Gastroesophageal sphincter (tissue), 4 donors: ENCODE measurements at regions not wholly inside any gene's neighbourhood (a gene's known extent, or its start where the extent isn't known, plus 50 kb on each side); places are given as distances from the start of the nearest gene placed in this dataset.

Experiments
- ATAC-seq: fragments of 150-250 bp; one replicate; pipeline ENCODE4 v1.9.1; 2016; ENCODE audit warnings: mild to moderate bottlenecking, moderate library complexity
- H3K27ac ChIP-seq, 4 donors: fragments of 200-600 bp; sonication (generic) in 3 of 4; 1 replicate in 3 of 4; 2 replicates in 1 of 4; pipeline ENCODE4 v1.5.1; 2016 to 2019
- H3K27me3 ChIP-seq: fragments of 200-600 bp; sonication (generic); one replicate; pipeline ENCODE4 v1.5.1; 2019
- H3K36me3 ChIP-seq, 2 donors: fragments of 200-600 bp; sonication (generic); one replicate each; pipeline ENCODE4 v1.5.1; 2019; ENCODE audit warnings: control low read depth in 1 of 2
- H3K4me1 ChIP-seq, 3 donors: fragments of 200-600 bp; sonication (generic); 1 replicate in 2 of 3; 2 replicates in 1 of 3; pipeline ENCODE4 v1.5.1; 2016 to 2019; ENCODE audit warnings: control low read depth in 2 of 3
- H3K4me3 ChIP-seq, 2 donors: fragments of 200-600 bp; sonication (generic); one replicate each; pipeline ENCODE4 v1.5.1; 2019; ENCODE audit warnings: mild to moderate bottlenecking in 1 of 2, moderate library complexity in 1 of 2
- H3K9me3 ChIP-seq, 3 donors: fragments of 200-600 bp; sonication (generic); one replicate each; pipeline ENCODE4 v1.5.1; 2017 to 2019; ENCODE audit warnings: control low read depth in 2 of 3
- EP300 ChIP-seq: sonication (generic); formaldehyde crosslinking; IDR thresholded peaks from one replicate; pipeline ENCODE4 v1.6.1; 2017; ENCODE audit warnings: antibody characterized with exemption, mild to moderate bottlenecking
- POLR2A ChIP-seq, 2 donors: fragments of 450-650 bp; IDR thresholded peaks; one replicate each; pipeline ENCODE4 v1.6.1; 2017; ENCODE audit warnings: antibody characterized with exemption in 2 of 2, mild to moderate bottlenecking in 2 of 2, moderate library complexity in 1 of 2
- POLR2AphosphoS5 ChIP-seq: sonication (generic); formaldehyde crosslinking; IDR thresholded peaks from one replicate; pipeline ENCODE4 v1.6.1; 2017; ENCODE audit warnings: antibody characterized with exemption
- WGBS, 2 donors: methylation state at CpG; one replicate each; pipeline ENCODE4 v1.1.5; 2018; ENCODE audit warnings: low coverage in 1 of 2; 5-methylcytosine and 5-hydroxymethylcytosine counted together
- TF ChIP-seq, protein P1 (sequence below), 4 experiments: fragments of 200-600 bp in 2 of 4; fragments of 450-650 bp in 2 of 4; sonication (generic) in 1 of 4; IDR thresholded peaks; one replicate each; pipeline ENCODE4 v1.5.1; 2017 to 2019; ENCODE audit warnings: antibody characterized with exemption in 4 of 4, mild to moderate bottlenecking in 2 of 4, moderate library complexity in 2 of 4

DNA sequence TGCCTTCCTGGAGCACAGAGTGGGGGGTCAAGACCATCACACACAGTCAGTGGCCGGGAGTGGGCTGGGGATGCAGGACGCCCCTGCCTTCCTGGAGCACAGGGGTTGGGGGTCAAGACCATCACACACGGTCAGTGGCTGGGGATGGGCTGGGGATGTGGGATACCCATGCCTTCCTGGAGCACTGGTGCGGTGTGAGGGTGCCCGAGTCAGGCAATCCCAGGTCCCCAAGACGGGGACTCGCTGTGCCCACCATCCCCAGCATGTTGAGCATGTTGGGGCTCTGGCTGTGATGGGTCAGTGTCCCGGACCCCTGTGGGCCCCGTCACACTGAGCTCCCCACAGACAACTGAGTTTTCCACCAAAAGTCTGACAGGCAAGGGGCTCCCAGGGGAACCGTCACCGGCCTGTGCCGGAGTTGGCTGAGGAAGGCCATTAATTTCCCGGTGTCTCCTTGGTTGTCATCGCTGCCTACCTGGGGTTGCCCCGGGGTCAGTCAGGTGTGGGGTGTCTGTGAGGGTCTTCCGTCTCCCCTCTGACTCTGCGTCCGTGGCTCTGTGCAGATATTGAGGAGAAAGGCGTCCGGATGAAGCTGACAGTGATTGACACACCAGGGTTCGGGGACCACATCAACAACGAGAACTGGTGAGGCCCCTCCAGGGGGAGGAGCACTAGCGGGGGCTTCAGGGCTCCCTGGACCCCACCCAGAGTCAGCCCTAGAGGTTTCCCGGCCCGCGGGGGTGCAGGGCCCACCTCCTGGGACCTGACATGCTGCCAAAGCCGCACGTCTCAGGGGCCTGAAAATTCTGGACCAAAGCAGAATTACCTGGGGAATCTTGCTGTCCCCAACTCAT is 347.1 kb downstream of the SEC14L1 start:
- no peak for ATAC-seq
- peaks cover 0 to 73% of the 10 kb centered on the region in 2 donors for H3K36me3 ChIP-seq
- H3K9me3 ChIP-seq, result no peaks in the 10 kb centered on the region
- H3K27me3 ChIP-seq, result no peaks in the 10 kb centered on the region
- peaks cover 0 to 46% (median 21%) of the 10 kb centered on the region in 3 donors for H3K4me1 ChIP-seq
- WGBS, 2 donors, result 80% methylated on average over 2 of the region's 28 CpGs; no CpG with 5 or more reads in 1 of the 2 donors
- TF ChIP-seq, protein P1, sequence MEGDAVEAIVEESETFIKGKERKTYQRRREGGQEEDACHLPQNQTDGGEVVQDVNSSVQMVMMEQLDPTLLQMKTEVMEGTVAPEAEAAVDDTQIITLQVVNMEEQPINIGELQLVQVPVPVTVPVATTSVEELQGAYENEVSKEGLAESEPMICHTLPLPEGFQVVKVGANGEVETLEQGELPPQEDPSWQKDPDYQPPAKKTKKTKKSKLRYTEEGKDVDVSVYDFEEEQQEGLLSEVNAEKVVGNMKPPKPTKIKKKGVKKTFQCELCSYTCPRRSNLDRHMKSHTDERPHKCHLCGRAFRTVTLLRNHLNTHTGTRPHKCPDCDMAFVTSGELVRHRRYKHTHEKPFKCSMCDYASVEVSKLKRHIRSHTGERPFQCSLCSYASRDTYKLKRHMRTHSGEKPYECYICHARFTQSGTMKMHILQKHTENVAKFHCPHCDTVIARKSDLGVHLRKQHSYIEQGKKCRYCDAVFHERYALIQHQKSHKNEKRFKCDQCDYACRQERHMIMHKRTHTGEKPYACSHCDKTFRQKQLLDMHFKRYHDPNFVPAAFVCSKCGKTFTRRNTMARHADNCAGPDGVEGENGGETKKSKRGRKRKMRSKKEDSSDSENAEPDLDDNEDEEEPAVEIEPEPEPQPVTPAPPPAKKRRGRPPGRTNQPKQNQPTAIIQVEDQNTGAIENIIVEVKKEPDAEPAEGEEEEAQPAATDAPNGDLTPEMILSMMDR (IDR thresholded peaks at IDR 0.05), result no peak
- no peak for TF ChIP-seq POLR2A (IDR thresholded peaks at IDR 0.05)
- no peak for TF ChIP-seq POLR2AphosphoS5
- TF ChIP-seq EP300, result no peak
- H3K4me3 ChIP-seq, result no peak overlapping the region
- H3K27ac ChIP-seq, result peak overlapping the region in 3 of 4 donors; percentile 38 to 85 (median 81)

DNA sequence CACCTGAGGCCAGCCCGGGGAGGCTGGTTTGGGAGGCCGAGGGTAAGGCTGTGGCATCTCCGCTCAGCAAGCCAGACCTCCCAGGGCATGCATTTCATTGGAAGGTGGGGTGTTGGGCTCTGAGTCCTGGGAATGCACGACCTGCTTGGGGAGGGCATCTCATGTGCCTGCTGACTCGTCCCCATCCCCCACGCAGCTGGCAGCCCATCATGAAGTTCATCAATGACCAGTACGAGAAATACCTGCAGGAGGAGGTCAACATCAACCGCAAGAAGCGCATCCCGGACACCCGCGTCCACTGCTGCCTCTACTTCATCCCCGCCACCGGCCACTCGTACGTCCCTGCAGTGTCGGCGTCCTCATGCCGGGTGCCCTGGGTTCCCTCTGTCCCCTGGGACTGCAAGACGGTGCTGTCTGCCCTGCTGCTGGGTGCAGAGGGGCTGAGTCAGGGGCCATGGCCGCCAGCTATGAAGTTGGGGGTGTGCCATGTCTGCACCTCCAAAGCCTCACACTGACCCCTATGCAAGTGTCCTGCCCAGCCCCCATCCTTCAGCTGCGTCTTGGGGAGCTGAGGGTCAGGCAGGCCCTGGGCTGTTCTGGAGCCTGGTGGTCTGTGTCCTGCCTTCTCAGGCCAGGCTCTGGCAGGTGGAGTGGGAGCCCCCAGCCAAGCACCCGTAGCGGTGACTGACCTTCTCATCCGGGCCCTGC is 347.9 kb downstream of the SEC14L1 start:
- TF ChIP-seq EP300 (no peak), POLR2A (IDR thresholded peaks at IDR 0.05) (no peak), POLR2AphosphoS5 (no peak)
- TF ChIP-seq, protein P1 (IDR thresholded peaks at IDR 0.05), result no peak
- no peak for ATAC-seq
- Histone ChIP-seq H3K4me3 (no peak overlapping the region), H3K4me1 (peaks cover 0 to 45% (median 21%) of the 10 kb centered on the region in 3 donors), H3K27me3 (no peaks in the 10 kb centered on the region), H3K9me3 (no peaks in the 10 kb centered on the region), H3K36me3 (peaks cover 0 to 72% of the 10 kb centered on the region in 2 donors), H3K27ac (peak overlapping the region in 3 of 4 donors; percentile 77 to 85 (median 81))
- WGBS, 2 donors, result 70% methylated on average over 4 of the region's 25 CpGs; no CpG with 5 or more reads in 1 of the 2 donors

DNA sequence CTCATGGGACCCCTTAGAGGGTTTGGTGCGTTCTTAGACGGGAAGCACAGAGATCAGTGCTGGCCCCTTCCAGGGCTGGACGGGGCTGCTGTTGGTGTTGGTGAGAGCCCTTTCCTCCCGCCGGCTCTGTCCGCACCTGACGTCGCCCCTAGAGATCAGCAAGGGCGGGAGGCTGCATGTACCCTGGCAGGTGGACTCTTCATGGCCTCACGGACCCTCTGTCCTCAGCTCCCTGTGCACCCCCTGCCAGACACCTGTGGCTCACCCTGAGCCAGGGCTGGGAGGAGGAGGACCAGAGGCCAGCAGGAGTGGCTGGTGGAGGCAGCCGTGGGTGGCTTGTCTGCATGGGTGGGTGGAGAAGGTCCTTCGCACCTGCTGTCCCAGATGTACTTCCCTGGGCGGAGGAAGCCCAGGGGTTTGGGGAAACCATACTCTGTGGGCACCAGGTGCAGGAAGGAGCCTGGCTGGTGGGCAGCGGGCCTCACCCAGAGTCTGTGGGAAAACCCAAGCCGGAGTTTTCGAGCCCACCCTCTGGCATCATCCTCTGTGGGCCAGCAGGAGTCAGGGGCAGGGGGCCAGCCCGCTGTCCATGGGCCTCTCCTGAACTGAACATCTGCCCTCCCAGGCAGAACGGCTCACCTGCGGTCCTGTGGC is 348.6 kb downstream of the SEC14L1 start:
- Histone ChIP-seq H3K9me3 (no peaks in the 10 kb centered on the region), H3K27ac (peak overlapping the region; percentile 2 to 85 (median 79)), H3K36me3 (peaks cover 0 to 75% of the 10 kb centered on the region in 2 donors), H3K27me3 (no peaks in the 10 kb centered on the region), H3K4me3 (no peak overlapping the region), H3K4me1 (peaks cover 0 to 48% (median 22%) of the 10 kb centered on the region in 3 donors)
- ATAC-seq, result no peak
- TF ChIP-seq POLR2AphosphoS5 (no peak), EP300 (no peak), POLR2A (IDR thresholded peaks at IDR 0.05) (no peak)
- TF ChIP-seq, protein P1 (IDR thresholded peaks at IDR 0.05), result no peak
- 17% methylated on average over 1 of the region's 19 CpGs; no CpG with 5 or more reads in 1 of the 2 donors for WGBS, 2 donors

DNA sequence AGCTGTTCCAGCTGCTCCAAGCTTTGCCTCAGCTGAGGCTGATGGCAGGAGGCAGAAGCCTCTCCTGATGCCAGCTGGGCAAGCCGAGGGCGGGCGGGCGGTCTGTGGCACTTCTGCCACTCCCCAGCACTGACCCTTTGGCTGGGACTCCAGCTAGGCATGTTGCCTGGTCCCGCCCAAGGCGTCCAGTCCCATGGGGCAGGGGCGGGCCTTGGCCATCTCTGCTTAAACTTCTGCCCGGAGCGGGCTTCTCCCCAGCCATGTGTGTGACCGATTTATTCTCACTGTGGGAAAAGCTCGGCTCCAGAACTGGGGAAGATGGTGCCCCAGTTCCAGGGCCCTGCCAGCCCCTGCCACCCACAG is 349.1 kb downstream of the SEC14L1 start:
- WGBS, 2 donors, result no CpG with 5 or more reads among the region's 11 CpGs
- Histone ChIP-seq H3K27ac (peak overlapping the region; percentile 49 to 85 (median 79)), H3K27me3 (no peaks in the 10 kb centered on the region), H3K4me1 (peaks cover 0 to 53% (median 27%) of the 10 kb centered on the region in 3 donors), H3K9me3 (no peaks in the 10 kb centered on the region), H3K4me3 (no peak overlapping the region), H3K36me3 (peaks cover 0 to 80% of the 10 kb centered on the region in 2 donors)
- ATAC-seq, result peak; percentile 94
- TF ChIP-seq EP300, result no peak
- TF ChIP-seq POLR2AphosphoS5, result peak; percentile 90
- TF ChIP-seq, protein P1 (IDR thresholded peaks at IDR 0.05), result no peak
- TF ChIP-seq POLR2A (IDR thresholded peaks at IDR 0.05), result no peak
